GM18511 (cell line): ENCODE measurements at regions not wholly inside any gene's neighbourhood (a gene's known extent, or its start where the extent isn't known, plus 50 kb on each side); places are given as distances from the start of the nearest gene placed in this dataset.
"Not testable (repeated sequence)": the region's sequence is repeated elsewhere in the genome, so short reads cannot be mapped to it uniquely, and the experiment has no call there.

Experiments
- ATAC-seq: cut with Tn5 transposase; IDR thresholded peaks from one replicate; pipeline ENCODE4 v1.9.1; 2021; ENCODE audit warnings: mild to moderate bottlenecking, moderate library complexity; ENCODE audit not compliant: unreplicated experiment

DNA sequence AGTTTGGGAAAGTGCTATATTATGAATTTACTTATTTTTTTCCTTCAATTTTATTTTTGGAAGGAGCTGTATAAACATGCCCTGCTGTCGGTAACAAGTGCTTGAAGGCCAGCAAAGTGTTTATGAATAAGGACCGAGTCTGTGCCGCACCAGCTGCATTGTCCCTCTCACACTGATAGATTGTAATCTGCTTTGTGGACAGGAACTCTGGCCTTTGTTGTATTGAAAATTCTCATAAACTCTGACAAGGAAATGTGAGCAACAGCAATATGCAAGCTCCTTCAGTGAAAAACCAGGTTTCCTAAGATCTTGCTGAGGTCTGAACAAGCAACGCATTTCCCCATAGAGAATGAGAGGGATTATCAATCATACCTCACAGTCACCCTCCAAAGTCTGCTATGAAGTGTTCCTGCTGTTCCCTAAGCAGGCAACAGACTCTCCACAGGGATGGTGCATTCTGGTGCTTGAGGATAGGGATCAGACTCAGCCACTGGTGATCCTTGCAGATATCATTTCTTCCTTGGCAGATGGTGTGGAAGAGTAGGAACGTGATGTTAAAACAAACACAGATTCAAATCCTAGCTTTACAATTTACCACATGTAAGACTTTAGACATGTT is 109.6 kb downstream of the KCNJ2 start:
- no peak for ATAC-seq

DNA sequence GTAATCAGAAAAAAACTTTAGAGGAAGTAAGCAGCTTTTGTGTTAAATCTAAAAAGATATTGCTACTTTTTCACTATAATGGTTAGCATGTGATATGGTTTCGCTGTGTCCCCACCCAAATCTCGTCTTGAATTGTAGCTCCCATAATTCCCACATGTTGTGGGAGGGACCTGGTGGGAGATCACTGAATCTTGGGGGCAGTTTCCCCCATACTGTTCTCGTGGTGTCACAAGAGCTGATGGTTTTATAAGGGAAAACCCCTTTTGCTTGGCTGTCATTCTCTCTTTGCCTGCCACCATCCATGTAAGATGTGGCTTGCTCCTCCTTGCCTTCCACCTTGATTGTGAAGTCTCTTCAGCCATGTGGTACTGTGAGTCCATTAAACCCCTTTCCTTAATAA is 117.1 kb downstream of the KCNJ2 start:
- ATAC-seq: no peak

DNA sequence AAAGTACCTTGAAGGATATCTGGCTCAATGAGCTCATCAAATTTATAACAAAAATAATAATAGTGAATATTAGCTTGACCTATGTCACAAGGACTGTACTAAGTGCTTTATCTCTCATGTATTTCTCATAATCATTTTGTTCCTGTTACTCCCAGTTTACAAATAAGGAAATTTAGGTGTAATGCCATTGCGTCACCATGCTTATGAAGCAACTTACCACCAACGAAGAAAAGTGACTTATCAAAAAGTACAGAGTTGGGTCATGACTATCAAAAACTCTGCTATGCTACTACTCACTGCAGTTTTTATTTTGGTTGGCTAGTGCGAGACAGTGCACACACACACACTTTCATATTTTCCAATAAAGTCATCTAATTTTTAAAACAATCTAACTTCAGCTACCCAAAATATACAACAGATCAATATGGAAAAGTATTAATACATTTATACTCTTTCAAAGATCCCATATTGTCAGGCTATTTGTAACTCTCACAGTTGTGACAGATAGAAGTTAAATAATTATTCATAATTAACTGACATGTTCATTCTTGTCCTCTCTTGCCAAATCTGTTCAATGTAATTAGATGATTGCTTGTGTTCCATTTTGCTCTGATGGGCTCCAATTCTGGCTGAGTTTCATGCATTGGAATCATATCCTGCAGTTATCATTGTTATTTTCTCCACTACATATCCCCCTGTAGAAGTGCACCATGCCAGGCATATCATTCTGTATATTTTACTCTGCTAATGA is 119.4 kb downstream of the KCNJ2 start:
- no peak for ATAC-seq

DNA sequence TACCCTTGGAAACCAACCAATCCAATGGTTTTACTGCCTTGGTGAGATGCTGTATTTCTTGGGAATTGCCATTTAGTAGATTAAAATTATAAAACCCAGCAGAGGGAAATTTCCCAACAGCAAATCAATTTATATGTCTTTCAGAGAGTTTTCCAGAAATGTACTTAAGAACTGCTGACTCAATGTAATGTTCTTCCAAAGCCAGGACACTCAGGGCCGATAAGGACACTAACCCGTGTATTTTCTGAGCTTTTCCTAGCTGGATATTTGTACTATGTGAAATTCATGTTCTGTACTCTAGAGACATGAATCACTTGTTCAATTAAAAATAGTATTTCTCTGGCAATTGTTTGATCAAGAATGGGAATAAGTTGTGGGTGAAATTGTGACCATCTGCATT is 121.4 kb downstream of the KCNJ2 start:
- ATAC-seq: no peak

DNA sequence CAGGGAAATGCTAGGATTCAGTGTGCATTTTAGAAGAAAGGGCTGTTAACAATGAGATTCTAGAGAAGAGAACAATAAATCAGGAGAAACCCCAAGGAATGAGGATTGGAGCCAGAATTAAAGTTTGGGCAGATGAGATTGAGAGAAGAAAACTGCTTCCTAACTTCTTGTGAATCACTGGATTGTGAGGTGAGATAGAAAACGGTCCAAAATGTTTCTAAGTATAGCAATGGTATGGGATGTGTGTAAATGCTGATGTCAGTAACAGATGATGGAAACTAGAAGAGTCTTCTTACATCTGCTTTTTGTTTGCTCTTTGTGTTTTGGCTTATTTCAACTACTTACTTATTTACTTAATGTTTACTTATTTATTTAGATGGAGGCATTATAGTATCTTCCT is 123.0 kb downstream of the KCNJ2 start:
- ATAC-seq: no peak

DNA sequence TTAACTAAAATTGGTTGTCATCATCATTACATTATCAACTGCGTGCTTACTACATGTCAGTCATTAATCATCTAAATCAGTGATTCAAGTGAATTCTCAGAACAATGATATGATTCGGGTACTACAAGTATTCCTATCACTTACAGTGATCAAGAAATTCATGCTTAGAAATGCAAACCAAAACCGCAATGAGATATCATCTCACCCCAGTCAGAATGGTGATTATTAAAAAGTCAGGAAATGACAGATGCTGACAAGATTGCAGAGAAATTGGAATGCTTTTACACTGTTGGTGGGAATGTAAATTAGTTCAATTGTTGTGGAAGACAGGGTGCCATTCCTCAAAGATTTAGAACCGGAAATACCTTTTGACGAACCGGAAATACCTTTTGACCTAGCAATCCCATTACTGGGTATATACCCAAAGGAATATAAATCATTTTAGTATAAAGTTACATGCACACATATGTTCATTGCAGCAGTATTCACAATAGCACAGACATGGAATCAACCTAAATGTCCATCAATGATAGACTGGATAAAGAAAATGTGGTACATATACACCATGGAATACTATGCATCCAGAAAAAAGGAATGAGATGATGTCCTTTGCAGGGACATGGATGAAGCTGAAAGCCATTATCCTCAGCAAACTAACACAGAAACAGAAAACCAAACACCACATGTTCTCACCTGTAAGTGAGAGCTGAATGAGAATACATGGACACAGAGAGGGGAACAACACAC is 124.4 kb downstream of the KCNJ2 start:
- ATAC-seq: not testable (repeated sequence)

DNA sequence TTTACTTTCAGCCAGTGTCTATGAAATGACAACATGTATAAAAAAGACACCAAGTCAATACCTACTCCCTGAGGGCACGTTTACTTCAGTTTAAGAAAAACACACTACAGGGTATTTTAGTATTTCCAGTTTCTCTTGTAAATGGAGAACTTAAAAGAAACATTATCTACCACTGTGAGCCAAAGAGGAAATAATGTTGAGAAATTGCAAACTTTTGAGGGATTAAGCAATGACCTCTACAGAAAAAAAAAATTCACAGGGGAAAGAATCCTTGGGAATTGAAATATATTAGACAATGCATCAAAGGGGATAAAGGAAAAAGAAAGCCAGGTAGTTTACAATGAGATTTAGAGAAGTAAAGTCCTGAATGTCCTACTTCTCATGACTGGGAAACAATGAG is 126.0 kb downstream of the KCNJ2 start:
- no peak for ATAC-seq

DNA sequence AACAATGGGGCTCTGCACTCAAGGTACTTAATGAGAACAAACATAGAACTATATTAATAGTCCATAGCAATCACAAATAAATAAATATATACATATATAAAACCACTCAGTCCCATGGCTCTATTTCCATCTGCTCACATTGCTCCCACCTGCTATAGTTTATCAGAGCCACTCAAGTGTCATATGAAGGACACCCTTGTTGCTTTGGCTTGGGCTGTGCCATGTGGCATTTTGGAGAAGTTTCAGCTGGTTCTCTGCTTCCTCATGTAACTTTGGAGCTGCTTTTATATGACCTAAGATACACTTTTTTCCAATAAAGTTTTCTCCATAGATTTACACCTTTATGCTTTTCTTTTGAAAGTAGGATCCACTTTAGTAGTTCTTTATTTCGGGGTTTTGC is 126.4 kb downstream of the KCNJ2 start:
- ATAC-seq: no peak

DNA sequence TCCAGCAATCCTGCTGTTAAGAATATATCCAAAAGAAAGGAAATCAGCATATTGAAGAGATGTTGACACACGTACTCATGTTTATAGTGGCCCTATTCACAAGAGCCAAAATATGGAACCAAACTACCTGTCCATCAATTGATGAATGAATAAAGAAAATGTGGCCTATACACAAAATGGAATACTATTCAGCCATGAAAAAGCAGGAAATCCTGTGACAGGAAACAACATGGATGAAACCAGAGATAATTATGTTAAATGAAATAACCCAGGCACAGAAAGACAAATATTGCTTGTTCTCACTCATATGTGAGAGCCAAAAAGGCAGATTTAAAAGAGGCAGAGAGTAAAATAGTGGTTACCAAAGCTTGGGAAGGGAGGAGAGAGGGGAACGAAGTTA is 127.1 kb downstream of the KCNJ2 start:
- no peak for ATAC-seq

DNA sequence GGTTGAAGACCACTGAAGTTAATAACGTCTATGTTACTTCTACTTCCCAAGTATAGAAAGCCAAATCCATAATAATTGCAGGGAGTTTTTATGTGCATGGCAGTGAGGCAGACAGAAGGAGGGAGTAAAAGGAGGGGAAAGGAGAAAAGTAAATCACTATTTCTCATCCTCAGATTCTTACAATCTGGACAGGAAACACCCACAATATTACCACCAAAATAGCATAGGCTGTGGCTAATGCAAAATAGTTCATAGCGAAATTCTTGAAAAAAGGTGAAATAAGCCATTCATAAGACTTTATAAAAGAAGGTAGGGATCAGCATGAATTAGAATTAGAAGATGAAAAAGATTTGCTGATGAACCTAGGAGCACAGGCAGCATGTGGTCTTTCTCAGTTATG is 128.1 kb downstream of the KCNJ2 start:
- ATAC-seq: no peak

DNA sequence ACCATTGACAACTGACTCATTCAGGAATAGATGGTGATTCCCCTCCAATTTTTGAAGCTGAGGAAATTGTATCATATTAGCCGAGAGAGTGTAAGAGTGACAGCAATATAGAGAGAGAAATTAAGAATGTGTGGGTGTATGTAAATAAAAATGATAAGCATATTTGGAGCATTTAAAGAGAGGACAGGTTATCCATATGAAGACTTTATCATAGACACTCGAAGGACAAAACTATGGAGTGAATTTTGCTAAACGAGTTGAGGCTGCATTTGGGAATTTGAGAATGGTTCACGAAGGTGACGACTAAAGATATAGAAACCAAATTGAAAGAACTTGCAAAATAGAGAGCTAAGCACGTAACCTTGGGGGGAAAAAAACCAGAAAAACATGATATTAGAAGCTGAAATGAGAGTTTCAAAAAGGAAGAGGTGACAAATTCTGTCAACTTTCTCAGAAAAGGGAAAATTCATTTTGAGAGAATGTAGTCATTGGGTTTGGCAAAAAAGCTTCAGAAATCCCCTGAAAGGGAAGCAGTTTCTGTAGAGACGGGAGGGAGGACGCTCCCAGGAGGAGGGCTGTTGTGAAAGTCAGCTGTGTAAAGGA is 129.7 kb downstream of the KCNJ2 start:
- ATAC-seq: no peak

DNA sequence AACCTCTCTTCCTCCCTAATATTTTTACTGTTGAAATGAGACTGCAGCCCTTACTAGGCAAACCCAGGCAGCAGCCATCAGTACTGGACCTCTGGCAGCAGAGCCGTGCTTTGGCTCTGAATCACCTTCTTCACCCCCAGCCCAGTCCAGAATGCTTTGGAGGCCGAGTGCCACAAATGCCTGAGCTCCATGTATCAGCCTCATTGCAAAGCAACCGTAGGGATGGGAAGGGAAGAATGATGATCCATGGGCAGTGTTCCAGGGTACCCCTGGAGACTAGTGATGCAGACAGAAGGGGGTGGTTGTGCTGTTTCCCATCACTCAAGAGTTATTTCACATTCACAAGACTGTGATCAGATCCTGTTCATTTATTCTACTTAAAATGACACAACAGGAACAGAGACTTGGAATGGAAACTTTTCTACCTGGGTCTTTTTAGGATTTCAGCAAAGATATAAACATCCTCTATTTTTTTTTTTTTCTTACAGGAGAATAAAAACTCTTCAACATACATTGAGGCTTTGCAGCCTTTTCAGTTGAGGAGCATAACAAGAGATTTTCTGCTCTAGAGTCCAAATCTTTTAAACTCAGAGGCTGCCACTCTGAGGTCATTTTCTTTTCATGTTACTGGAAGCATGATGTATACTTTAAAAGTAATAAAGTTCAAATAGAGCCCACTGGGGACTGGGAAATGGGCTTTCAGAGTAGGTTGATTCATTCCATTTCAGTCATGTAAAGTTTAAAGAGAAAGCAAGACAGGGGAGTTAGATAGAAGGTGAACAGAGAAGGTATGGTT is 138.3 kb downstream of the KCNJ2 start:
- ATAC-seq: no peak

DNA sequence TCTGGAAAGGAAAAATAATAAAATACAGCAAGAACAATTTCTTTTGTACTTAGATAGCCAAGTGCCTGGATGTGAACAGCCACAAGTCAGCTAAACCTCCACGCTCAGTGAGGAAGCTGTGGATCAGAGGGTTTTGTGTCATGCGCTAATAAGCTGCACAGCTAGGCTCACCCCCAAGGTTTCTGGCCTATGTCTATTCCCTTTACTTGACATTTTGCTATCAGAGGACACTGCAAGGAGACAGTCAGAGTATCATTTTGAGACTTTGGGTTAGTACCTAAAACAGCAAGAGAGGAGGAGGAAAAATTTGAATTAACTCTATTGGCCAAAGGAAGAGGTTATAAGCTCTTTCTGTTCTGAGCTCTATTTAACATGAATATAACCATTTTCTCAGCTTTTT is 139.3 kb downstream of the KCNJ2 start:
- no peak for ATAC-seq

DNA sequence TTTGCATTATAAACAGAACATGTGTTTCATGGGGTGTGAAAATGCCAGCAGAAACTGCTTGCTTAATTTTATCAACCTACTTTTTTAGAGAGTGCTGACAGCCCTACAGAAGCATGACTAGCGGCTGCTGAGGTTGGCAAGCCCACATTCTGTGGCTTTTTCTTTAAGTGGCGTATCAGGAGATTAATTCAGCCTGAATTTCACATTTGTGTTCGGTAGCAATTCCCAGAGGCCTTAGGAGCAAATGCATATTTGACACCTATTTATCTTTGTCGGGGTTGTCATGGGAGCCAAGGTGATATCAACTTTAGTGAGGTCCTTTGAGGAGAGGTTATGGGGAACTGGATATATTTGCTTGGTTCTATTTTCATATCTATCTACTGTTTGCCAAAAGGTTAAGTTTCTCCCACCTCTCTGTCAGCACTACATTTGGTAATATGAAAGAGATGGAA is 140.9 kb downstream of the KCNJ2 start:
- no peak for ATAC-seq

DNA sequence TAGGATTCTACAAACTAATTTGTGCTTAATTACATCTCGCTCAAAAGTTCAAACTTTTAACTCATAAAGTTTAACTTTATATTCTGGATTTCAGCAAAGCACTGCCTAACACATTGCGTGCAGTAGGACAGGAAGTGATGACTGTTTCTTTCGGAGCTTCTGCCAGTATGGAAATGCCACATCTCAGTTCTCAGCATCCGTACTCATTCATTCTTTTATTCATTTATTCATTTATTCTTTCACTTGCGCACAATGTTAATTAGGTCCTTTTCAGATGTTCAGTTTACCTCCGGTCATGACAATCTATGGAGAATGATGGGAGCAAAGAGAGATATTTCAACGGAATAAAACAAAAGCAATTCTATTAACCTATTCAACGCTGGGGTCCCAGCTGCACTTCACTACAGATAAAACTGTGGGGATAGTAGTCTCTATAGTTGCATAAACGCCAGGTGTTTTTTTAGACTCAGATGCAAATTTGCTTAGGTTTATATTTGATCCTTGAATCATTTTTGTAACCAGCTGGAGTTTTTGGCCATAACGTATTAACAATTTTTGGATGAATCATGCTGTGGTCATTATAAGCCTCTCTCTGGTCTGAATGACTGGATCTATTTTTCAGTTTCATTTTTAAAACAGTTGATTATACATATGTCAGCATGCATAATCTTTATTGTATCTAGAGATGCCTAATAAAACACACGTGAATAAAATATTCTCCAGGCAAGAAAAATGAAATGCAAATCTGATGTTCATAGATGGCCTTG is 143.9 kb downstream of the KCNJ2 start:
- no peak for ATAC-seq

DNA sequence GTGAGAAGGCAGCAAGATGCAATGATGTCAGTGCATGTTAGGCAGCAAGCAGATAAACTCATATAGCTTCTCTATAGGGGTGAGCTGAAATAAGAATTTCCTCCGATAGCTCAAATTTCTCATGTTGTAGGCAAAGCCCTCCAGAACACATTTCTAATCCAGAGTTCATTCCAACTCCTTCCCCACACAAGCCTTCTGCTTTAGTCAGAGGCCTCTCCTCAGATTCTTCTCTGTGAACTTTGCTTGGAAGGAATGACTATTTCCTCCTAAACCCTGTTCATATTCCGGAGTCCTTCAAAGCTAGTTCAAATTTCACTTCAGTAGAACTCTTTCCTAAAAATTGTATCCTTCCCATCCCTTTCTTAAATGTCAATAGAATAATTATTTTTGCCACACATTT is 144.8 kb downstream of the KCNJ2 start:
- ATAC-seq: no peak

DNA sequence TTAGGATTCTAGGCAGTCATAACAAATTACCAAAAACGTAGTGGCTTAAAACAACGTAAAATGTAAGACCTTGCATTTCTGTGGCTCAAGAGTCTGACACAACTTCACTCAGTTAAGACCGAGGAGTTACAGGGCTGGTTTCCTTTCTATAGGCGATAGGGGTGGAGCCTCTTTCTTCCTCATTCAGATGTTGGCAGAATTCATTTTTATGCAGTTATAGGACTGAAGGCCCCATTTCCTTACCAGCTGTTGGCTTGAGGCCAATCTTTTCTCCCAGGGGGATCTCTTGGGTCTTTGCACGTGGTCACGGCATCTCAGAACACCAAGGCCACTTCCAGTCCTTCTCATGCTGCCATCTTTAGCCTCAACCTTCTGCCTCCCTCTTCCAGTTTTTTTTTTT is 145.2 kb downstream of the KCNJ2 start:
- no peak for ATAC-seq

DNA sequence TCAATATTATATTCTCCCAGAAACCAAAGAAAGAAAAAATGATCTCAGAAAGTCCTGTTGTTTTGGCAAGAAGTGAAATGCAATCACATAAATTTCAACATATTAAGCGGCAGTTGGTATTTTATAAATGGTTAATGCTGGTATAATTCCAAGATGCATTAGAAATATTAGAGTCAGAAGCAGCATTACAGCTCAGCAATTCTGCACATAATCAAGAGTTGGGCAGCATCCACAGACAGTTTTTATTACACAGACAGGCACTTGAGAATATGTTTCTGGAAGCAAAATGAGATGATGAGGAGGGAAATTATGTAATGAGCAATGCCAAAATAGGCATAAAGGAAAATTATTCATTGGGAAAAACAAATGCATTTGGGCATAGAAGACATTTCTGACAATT is 148.1 kb downstream of the KCNJ2 start:
- no peak for ATAC-seq

DNA sequence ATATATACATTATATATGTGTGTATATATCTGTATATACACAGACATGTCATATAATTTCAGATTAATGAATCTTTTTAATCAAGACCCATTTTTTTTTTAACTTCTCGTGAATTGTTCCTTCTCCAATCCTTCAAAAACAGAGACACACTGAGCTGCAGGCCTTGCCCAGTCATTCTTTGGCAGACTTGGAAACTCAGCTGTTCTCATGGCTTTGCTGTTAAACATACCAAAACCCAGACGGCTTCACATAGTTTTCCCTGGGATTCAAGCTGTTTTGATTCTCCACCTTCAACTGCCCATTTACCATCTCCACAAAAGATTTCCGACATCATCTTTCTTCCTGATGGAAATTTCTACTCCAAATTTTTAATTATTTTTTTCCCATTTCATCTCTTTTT is 148.7 kb downstream of the KCNJ2 start:
- no peak for ATAC-seq

DNA sequence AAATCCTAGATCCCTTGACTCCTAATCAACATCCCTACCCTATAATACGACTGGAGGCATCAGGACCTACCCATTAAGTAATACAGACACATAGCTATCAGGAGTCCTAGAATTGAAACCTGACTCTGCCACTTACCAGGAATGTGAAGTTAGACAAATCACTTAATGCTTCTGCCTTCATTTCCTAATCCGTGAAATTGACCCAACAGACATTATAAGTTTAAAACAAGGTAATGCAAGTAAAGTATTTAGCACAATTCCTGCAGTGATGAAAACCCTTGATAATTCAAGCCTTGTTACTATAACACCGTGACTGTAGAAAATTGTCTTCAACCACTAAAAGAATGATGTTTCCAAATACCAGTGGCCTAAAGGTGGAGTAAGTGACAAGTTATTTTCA is 150.2 kb downstream of the KCNJ2 start:
- ATAC-seq: no peak
